Aorta (tissue), 5 donors: ENCODE measurements at regions not wholly inside any gene's neighbourhood (a gene's known extent, or its start where the extent isn't known, plus 50 kb on each side); places are given as distances from the start of the nearest gene placed in this dataset.

Source experiments
- ATAC-seq: fragments of 200-7000 bp; cut with Tn5 transposase; one replicate; pipeline ENCODE4 v1.9.1; 2022; ENCODE audit warnings: moderate library complexity; ENCODE audit not compliant: low FRiP score
- DNase-seq, 2 donors: peaks; one replicate each; pipeline ENCODE4 v3.0.0-alpha.2; 2020
- H3K27ac ChIP-seq, 2 donors: one replicate each; pipeline ENCODE4 v1.5.1; 2013; ENCODE audit warnings: low read length in 2 of 2, mild to moderate bottlenecking in 2 of 2, moderate library complexity in 2 of 2, control low read depth in 1 of 2, inconsistent platforms in 1 of 2, low read depth in 1 of 2
- H3K27me3 ChIP-seq, 2 donors: one replicate each; pipeline ENCODE4 v1.6.1; 2013; ENCODE audit warnings: control low read depth in 1 of 2, low read length in 1 of 2, mild to moderate bottlenecking in 1 of 2, moderate library complexity in 1 of 2; ENCODE audit not compliant: insufficient read depth in 2 of 2, control insufficient read depth in 1 of 2
- H3K36me3 ChIP-seq, 2 donors: one replicate each; pipeline ENCODE4 v1.6.1; 2013; ENCODE audit warnings: control low read depth in 1 of 2, low read length in 1 of 2, mild to moderate bottlenecking in 1 of 2; ENCODE audit not compliant: insufficient read depth in 2 of 2, control insufficient read depth in 1 of 2
- H3K4me1 ChIP-seq, 2 donors: one replicate each; pipeline ENCODE4 v1.6.1; 2013; ENCODE audit warnings: low read length in 2 of 2, control low read depth in 1 of 2, mild to moderate bottlenecking in 1 of 2, moderate library complexity in 1 of 2; ENCODE audit not compliant: insufficient read depth in 2 of 2, control insufficient read depth in 1 of 2
- H3K4me3 ChIP-seq, 2 donors: one replicate each; pipeline ENCODE4 v1.5.1; 2013; ENCODE audit warnings: low read length in 2 of 2, control low read depth in 1 of 2, mild to moderate bottlenecking in 1 of 2
- H3K9me3 ChIP-seq: one replicate; pipeline ENCODE4 v1.6.1; 2013; ENCODE audit warnings: mild to moderate bottlenecking, low read length; ENCODE audit not compliant: control insufficient read depth
- WGBS, 2 donors: extraction: QIAGEN DNeasy Blood & Tissue Kit; methylation state at CpG; one replicate each; pipeline ENCODE4 v1.1.7; 2013; 5-methylcytosine and 5-hydroxymethylcytosine counted together
- intact Hi-C, 2 donors: fragments of 100-400 bp; cut with DNase I; formaldehyde crosslinking; loops; one replicate each; pipeline versions ENCODE4 v1.14.2 to v1.15.0; 2022
- donor health status: healthy with polysubstance abuse.
- donor health status: Bipolar disorder and iron deficiency.
- donor health status: DM: no; HTN: no; CAD: no.
- donor health status: DM: no; HTN: no; CAD: no.
- donor health status: DM: yes; HTN: yes; CAD: no.

GRCh38 chr2:38215522-38215921 lies 139.6 kb upstream of the CYP1B1 start:
- ATAC-seq, result no peak
- Histone ChIP-seq H3K9me3 (peaks cover 2% of the 10 kb centered on the region), H3K27me3 (peaks cover 0 to 2% of the 10 kb centered on the region in 2 donors), H3K4me1 (no peaks in the 10 kb centered on the region), H3K36me3 (no peaks in the 10 kb centered on the region), H3K4me3 (no peak overlapping the region), H3K27ac (no peak overlapping the region)
- WGBS, 2 donors, result 81 to 82% methylated on average over 2 of the region's 2 CpGs
- intact Hi-C loops, result no loop called here
- no peak for DNase-seq

- Histone ChIP-seq H3K36me3 (no peaks in the 10 kb centered on the region), H3K4me1 (no peaks in the 10 kb centered on the region), H3K27me3 (peaks cover 0 to 2% of the 10 kb centered on the region in 2 donors), H3K27ac (no peak overlapping the region), H3K9me3 (no peaks in the 10 kb centered on the region), H3K4me3 (no peak overlapping the region)
- intact Hi-C loops, result no loop called here
- DNase-seq, result no peak
- 80 to 85% methylated on average over 5 of the region's 5 CpGs for WGBS, 2 donors
- no peak for ATAC-seq
Measured at GRCh38 chr2:38214209-38214717, 138.3 kb upstream of the CYP1B1 start.

GRCh38 chr2:38213619-38214167 lies 137.7 kb upstream of the CYP1B1 start:
- no peaks in the 10 kb centered on the region for H3K9me3 ChIP-seq
- intact Hi-C loops, result no loop called here
- 56 to 58% methylated on average over 4 of the region's 4 CpGs for WGBS, 2 donors
- DNase-seq, result no peak
- peaks cover 0 to 2% of the 10 kb centered on the region in 2 donors for H3K27me3 ChIP-seq
- H3K4me1 ChIP-seq, result no peaks in the 10 kb centered on the region
- no peaks in the 10 kb centered on the region for H3K36me3 ChIP-seq
- no peak for ATAC-seq
- H3K27ac ChIP-seq, result no peak overlapping the region
- H3K4me3 ChIP-seq, result no peak overlapping the region

- Histone ChIP-seq H3K9me3 (no peaks in the 10 kb centered on the region), H3K27ac (no peak overlapping the region), H3K36me3 (no peaks in the 10 kb centered on the region), H3K27me3 (no peaks in the 10 kb centered on the region), H3K4me1 (no peaks in the 10 kb centered on the region), H3K4me3 (no peak overlapping the region)
- WGBS, 2 donors, result 94 to 96% methylated on average over 2 of the region's 2 CpGs
- DNase-seq (no peak), ATAC-seq (no peak)
- intact Hi-C loops, result no loop called here
Measured at GRCh38 chr2:38212312-38212711, 136.4 kb upstream of the CYP1B1 start.

- no peaks in the 10 kb centered on the region for H3K27me3 ChIP-seq
- 93 to 97% methylated on average over 1 of the region's 1 CpG for WGBS, 2 donors
- H3K4me1 ChIP-seq, result no peaks in the 10 kb centered on the region
- H3K4me3 ChIP-seq, result no peak overlapping the region
- ATAC-seq (no peak), DNase-seq (no peak)
- no peaks in the 10 kb centered on the region for H3K36me3 ChIP-seq
- intact Hi-C loops, result no loop called here
- no peak overlapping the region for H3K27ac ChIP-seq
- H3K9me3 ChIP-seq, result no peaks in the 10 kb centered on the region
Measured at GRCh38 chr2:38207168-38207567, 131.2 kb upstream of the CYP1B1 start.

GRCh38 chr2:38203446-38203810 lies 127.5 kb upstream of the CYP1B1 start:
- Histone ChIP-seq H3K9me3 (no peaks in the 10 kb centered on the region), H3K27me3 (no peaks in the 10 kb centered on the region), H3K4me1 (no peaks in the 10 kb centered on the region), H3K36me3 (no peaks in the 10 kb centered on the region), H3K4me3 (no peak overlapping the region), H3K27ac (no peak overlapping the region)
- intact Hi-C loops, result no loop called here
- WGBS, 2 donors, result 94 to 95% methylated on average over 9 of the region's 9 CpGs
- DNase-seq, result no peak
- ATAC-seq, result no peak

GRCh38 chr2:38202713-38203445 lies 126.9 kb upstream of the CYP1B1 start:
- Histone ChIP-seq H3K4me1 (no peaks in the 10 kb centered on the region), H3K4me3 (no peak overlapping the region), H3K27ac (no peak overlapping the region), H3K27me3 (no peaks in the 10 kb centered on the region), H3K36me3 (no peaks in the 10 kb centered on the region), H3K9me3 (no peaks in the 10 kb centered on the region)
- ATAC-seq (no peak), DNase-seq (no peak)
- intact Hi-C loops, result no loop called here
- 94 to 96% methylated on average over 14 of the region's 14 CpGs for WGBS, 2 donors

GRCh38 chr2:38201784-38202183 lies 125.8 kb upstream of the CYP1B1 start:
- Histone ChIP-seq H3K9me3 (no peaks in the 10 kb centered on the region), H3K27me3 (no peaks in the 10 kb centered on the region), H3K4me3 (no peak overlapping the region), H3K4me1 (no peaks in the 10 kb centered on the region), H3K36me3 (no peaks in the 10 kb centered on the region), H3K27ac (no peak overlapping the region)
- DNase-seq (no peak), ATAC-seq (no peak)
- intact Hi-C loops, result no loop called here

GRCh38 chr2:38200598-38200997 lies 124.6 kb upstream of the CYP1B1 start:
- no peak for ATAC-seq
- Histone ChIP-seq H3K9me3 (no peaks in the 10 kb centered on the region), H3K4me3 (no peak overlapping the region), H3K27ac (no peak overlapping the region), H3K36me3 (no peaks in the 10 kb centered on the region), H3K27me3 (no peaks in the 10 kb centered on the region), H3K4me1 (no peaks in the 10 kb centered on the region)
- intact Hi-C loops, result no loop called here
- DNase-seq, result no peak
- 44 to 54% methylated on average over 3 of the region's 3 CpGs for WGBS, 2 donors
